ENCODE measurements at regions not wholly inside any gene's neighbourhood (a gene's known extent, or its start where the extent isn't known, plus 50 kb on each side); places are given as distances from the start of the nearest gene placed in this dataset.

GRCh38 chr2:128591861-128592822 is 273.5 kb upstream of the HS6ST1 start:
- Histone ChIP-seq H3K36me3 (no peaks in the 10 kb centered on the region), H3K27ac (no peak overlapping the region), H3K4me3 (no peak overlapping the region), H3K4me1 (no peaks in the 10 kb centered on the region), H3K27me3 (no peaks in the 10 kb centered on the region), H3K9me3 (no peaks in the 10 kb centered on the region)
- TF ChIP-seq POLR2A (IDR thresholded peaks at IDR 0.05) = no peak
- peak in 1 of 3 donors; percentile 35 for DNase-seq

- Histone ChIP-seq H3K27me3 (no peaks in the 10 kb centered on the region), H3K27ac (no peak overlapping the region), H3K4me1 (no peaks in the 10 kb centered on the region), H3K4me3 (no peak overlapping the region), H3K9me3 (no peaks in the 10 kb centered on the region), H3K36me3 (no peaks in the 10 kb centered on the region)
- peak in 1 of 3 donors; percentile 15 for DNase-seq
- TF ChIP-seq CTCF (IDR thresholded peaks at IDR 0.05) (no peak), POLR2A (IDR thresholded peaks at IDR 0.05) (no peak)
Observed at GRCh38 chr2:128593518-128593878, 274.8 kb upstream of the HS6ST1 start.

- Histone ChIP-seq H3K36me3 (no peaks in the 10 kb centered on the region), H3K4me1 (no peaks in the 10 kb centered on the region), H3K4me3 (no peak overlapping the region), H3K27me3 (no peaks in the 10 kb centered on the region), H3K9me3 (no peaks in the 10 kb centered on the region), H3K27ac (no peak overlapping the region)
- peak in 1 of 3 donors; percentile 37 for DNase-seq
- TF ChIP-seq POLR2A (IDR thresholded peaks at IDR 0.05) = no peak
- no peak for TF ChIP-seq CTCF (IDR thresholded peaks at IDR 0.05)
Observed at GRCh38 chr2:128593879-128594650, 275.4 kb upstream of the HS6ST1 start.

- Histone ChIP-seq H3K27me3 (no peaks in the 10 kb centered on the region), H3K4me3 (no peak overlapping the region), H3K9me3 (no peaks in the 10 kb centered on the region), H3K4me1 (no peaks in the 10 kb centered on the region), H3K36me3 (no peaks in the 10 kb centered on the region), H3K27ac (no peak overlapping the region)
- TF ChIP-seq POLR2A (IDR thresholded peaks at IDR 0.05) (no peak), CTCF (IDR thresholded peaks at IDR 0.05) (no peak)
- no peak for DNase-seq
Observed at GRCh38 chr2:128594651-128594910, 275.9 kb upstream of the HS6ST1 start.

GRCh38 chr2:128594953-128595677 is 276.4 kb upstream of the HS6ST1 start:
- Histone ChIP-seq H3K4me3 (no peak overlapping the region), H3K27me3 (no peaks in the 10 kb centered on the region), H3K9me3 (no peaks in the 10 kb centered on the region), H3K27ac (no peak overlapping the region), H3K4me1 (no peaks in the 10 kb centered on the region), H3K36me3 (no peaks in the 10 kb centered on the region)
- DNase-seq = peak in 1 of 3 donors; percentile 37
- TF ChIP-seq POLR2A (IDR thresholded peaks at IDR 0.05) (no peak), CTCF (IDR thresholded peaks at IDR 0.05) (no peak)

All from Peyer's patch (tissue), 4 donors.